ENCODE measurements at regions not wholly inside any gene's neighbourhood (a gene's known extent, or its start where the extent isn't known, plus 50 kb on each side); places are given as distances from the start of the nearest gene placed in this dataset.

DNA sequence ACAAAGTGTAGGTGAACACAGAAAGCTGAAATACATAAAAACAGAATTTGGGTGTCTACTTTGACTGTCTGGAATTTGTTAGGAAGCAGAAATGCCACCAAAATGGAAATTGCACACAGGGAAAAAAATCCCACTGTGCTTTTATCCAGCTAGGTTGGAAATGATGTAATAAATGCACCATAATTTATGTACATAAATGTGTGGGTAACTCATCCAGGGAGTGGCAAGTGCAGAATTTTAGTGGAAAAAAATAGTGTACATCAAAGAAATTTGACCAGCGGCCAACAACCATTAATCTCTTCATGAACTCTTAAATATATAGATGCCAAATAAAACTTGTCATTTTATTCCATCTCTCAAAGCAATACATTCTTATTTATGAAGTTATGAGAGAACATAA, 105.6 kb downstream of the LLPH start:
- TF ChIP-seq EP300 (IDR thresholded peaks at IDR 0.05; ENCODE audit: low read depth) (no peak), POLR2AphosphoS5 (IDR thresholded peaks at IDR 0.05) (no peak)

All from transverse colon (tissue), 3 donors.